Hepatocyte (in vitro differentiated cells): ENCODE measurements at regions not wholly inside any gene's neighbourhood (a gene's known extent, or its start where the extent isn't known, plus 50 kb on each side); places are given as distances from the start of the nearest gene placed in this dataset.
"Not testable (repeated sequence)": the region's sequence is repeated elsewhere in the genome, so short reads cannot be mapped to it uniquely, and the experiment has no call there.

Experiments
- CTCF ChIP-seq: fragments of 200-600 bp; sonication (generic); IDR thresholded peaks from 2 replicates; pipeline ENCODE4 v1.5.1; 2016; ENCODE audit warnings: antibody characterized with exemption, mild to moderate bottlenecking; ENCODE audit not compliant: poor library complexity
- EZH2phosphoT487 ChIP-seq: fragments of 200-600 bp; sonication (generic); IDR thresholded peaks from one replicate; pipeline ENCODE4 v1.6.1; 2018; ENCODE audit warnings: antibody characterized with exemption, mild to moderate bottlenecking, low read depth, moderate library complexity; ENCODE audit not compliant: unreplicated experiment, severe bottlenecking

- not testable (repeated sequence) for TF ChIP-seq CTCF, EZH2phosphoT487
Observed at GRCh38 chr6:26961236-26961635, 286.3 kb upstream of the PRSS16 start.
